GM18868 (cell line): ENCODE measurements at regions not wholly inside any gene's neighbourhood (a gene's known extent, or its start where the extent isn't known, plus 50 kb on each side); places are given as distances from the start of the nearest gene placed in this dataset.

Source experiments
- ATAC-seq: cut with Tn5 transposase; IDR thresholded peaks from one replicate; pipeline ENCODE4 v1.9.1; 2021; ENCODE audit warnings: mild to moderate bottlenecking, moderate library complexity; ENCODE audit not compliant: unreplicated experiment

DNA sequence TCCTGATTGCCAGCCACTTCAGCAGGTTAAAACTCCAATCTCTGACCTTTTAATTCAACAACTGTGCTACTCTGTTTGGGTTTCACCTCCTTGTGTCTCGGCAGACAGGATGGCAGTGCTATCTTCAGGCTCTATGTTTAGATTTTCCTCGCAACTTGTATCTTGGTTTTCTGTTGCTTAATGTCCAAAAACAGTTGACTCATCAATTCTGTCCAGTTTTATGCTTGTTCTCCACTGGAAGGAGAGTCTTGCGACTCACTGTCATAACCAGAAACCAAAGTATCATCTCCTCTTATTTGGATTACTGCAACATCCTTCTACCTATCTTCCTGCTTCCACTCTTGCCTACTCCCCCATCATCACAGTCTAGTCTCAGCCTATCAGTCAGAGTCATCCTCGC, 130.9 kb upstream of the ADAMTS16 start:
- no peak for ATAC-seq

DNA sequence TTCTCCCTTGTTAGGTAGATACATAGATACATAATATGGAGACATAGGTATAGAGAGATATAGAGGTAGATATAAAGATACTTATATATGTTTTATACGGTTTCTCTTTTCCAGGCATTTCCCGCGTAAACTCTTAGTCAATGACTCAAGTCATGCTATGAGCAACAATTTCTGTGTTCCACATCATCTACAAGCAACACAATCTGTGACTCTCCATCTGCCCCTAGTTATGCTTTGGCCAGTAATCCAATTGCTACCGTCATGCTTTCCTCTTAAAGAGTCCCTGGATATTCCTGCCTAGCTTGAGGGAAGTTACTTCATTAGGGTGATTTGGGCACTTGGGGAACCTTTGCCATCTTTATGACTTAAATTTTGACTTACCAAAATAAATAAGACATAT, 129.0 kb upstream of the ADAMTS16 start:
- no peak for ATAC-seq

DNA sequence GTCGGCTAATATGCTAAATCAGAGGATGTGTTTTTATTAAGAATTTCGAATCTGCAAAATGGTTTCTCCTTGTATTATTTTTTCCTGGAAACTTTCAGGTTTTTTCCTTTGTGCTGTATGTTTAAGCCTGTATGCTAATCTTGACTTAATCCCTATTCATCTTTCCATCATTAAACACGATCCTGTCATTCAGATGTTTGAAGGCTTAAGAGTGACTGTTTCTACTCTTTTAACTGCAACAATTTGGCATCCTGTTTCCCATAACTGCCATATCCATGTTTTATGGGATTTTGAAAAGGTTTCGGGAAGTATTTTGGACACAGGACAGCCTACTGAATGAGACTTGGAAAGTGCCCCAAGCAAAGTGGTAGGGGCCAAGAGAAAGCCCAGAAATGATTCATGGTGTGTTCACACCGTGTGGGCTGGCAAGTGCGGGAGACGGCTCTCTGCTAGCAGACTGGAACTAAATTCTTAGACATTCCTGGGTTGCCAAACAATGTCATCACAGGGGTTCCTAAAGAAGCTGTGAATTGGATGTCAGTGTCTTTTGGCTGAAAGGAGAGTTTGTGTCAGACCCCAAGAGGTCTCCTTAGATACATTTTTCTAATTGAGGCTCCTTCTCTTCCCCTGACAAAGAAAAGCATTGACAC, 125.4 kb upstream of the ADAMTS16 start:
- ATAC-seq = no peak

DNA sequence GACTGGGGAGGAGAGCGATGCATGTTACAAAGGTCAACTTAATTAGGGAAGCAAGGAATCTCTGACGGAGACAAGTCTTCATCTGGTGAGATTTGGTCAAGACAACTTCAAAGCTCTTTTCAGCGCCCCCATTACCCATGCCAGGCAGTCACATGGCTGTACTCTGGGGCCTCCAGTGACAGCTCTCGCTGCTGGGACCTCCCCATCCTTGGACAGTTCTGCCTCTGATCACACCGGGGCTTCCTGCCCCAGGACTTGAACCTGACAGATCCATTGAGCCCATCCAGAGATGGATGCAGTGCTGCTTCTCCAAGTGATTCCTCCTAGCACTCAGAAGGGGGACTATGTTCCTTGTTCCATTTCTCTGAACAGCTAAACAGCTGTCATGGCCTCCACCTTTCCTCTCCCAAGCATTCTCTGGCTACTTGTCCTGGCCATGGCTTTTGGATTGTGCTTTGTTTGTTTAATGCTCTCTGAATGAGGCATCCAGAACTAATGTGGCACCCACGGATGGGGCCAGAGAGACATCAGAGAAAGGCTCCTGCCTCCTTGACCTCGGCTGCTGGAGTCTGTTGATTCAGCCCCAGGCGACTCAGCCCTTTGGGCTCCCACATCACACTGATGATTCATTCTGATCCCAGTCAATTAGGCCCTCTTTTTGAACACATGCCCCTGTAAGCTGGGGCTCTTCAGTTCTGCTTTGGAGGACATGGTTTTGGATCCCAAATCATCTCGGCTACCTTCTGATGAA, 122.1 kb upstream of the ADAMTS16 start:
- peak; percentile 76 for ATAC-seq

DNA sequence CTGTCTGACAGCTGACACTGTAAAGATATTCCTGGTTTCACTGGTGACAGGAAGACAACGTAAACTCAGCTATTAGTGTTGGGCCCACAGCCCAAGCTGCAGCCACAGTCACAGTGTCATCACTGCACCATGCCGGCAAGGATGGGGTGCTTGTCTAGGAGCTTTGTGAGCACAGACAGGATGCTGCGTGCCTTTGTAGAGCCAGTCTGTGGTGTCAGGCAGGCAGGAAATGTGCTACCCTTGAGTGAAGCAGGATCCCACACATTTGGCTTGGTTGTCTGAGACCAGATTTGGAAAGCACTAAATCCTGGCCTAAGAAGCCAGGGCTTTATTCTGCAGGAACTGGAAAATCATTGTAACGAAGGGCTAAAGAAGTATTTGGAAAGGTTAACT, 121.6 kb upstream of the ADAMTS16 start:
- ATAC-seq = peak; percentile 39

DNA sequence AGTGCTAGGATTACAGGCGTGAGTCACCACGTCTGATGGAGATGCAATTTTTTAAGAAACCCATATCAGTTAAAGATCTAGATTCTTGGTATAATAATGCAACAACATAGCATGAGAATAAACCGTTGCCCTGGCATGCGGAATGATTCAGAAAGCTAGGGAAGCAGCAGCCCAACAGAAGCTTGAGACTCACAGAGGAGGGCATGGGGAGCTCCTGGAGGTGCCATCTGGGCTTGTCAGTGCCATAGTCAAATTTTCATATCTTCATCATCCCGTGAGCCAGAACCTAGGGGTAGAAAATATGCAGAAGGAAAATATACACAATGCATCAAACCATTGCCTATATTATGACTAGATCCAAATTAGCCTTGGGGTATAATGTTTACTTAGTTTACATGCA, 118.7 kb upstream of the ADAMTS16 start:
- no peak for ATAC-seq

DNA sequence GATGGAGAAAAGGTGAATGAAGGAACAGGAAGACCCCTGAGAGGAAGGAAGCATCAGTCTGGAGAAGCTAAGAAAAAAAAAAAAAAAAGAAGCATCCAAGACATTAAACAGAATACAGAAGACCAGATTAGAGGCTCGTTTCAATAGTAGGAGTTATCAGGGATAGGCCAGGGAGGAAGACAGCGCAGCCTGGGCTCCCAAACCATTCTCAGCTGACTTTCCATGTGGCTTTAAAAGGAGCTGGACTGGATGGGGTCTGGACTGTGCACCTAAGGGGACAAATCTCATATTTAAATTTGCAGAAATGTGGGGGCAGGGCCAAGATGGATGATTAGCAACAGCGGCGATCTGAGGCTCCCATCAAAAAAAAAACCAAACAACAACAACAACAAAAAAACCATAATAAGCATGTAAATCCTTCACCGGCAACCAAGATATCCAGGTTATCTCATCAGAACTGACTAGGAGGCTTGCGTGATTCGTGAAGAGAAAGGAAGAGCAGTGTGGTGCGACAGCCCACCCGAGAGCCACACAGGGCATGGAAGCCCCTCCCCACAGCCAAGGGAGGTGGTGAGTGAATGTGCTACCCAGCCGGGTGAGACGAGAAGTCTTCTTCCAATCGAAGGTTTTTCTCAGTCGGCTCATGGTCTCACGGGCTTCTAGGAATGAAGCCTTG, 114.9 kb upstream of the ADAMTS16 start:
- no peak for ATAC-seq

DNA sequence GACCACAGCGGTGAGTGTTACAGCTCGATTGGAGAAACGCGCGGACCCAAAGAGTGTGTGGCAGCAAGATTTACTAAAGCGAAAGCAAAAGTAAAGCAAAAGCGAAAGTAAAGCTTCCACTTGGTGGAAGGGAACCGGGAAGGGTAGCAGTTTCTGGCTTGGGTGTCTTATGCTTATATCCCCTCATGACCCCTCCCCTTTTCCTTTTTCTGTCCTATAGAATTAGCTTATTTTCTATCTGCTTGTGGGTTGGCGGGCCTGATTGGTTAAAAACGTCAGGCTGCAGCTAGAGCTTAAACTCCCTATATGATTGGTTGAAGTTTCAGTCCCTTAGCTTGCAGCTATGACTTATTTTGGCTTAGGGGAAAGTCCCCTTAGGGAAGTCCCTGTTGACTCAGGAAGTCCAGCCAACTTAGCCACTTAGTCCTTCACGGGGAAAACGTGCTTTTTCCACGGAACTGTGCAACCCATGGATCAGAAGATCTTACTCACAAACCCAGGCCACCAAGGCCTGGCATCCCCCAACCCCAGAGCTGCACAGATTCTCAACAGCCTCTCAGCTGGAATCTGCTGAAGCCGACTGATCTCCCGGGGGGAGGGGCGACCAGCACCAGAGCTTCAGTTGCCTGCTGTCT, 114.2 kb upstream of the ADAMTS16 start:
- ATAC-seq = peak; percentile 45

DNA sequence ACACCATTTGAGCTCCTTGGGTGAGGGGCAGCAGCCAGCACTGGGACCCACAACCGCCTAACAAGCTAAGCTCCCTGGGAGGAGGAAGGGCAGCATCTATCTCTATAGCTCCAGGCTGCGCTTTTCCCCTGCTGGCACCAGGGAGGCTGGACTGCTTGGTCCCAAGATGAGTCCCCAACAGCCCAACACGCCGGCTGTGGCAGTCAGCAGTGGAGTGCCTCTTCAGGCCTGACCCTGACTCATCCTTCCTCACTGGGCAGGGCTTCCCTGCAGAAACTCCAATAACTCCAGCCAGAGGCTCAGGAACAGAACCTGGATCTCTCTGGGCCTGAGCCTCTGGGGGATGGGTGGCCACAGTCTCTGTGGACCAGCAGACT, 113.7 kb upstream of the ADAMTS16 start:
- ATAC-seq = no peak

DNA sequence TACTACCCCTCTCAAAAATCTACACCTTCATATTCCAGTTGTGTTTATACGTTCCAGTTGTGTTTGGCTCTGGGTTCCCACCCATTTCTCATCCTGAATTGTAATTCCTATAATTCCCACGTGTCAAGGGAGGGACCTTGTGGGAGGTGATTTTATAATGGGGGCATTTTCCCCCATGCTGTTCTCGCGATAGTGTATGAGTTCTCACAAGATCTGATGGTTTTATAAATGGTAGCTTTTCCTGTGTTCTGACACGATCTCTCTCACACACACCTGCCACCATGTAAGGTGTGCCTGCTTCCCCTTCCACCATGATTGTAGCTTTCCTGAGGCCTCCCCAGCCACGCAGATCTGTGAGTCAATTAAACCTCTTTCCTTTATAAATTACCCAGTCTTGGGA, 108.5 kb upstream of the ADAMTS16 start:
- ATAC-seq = no peak

DNA sequence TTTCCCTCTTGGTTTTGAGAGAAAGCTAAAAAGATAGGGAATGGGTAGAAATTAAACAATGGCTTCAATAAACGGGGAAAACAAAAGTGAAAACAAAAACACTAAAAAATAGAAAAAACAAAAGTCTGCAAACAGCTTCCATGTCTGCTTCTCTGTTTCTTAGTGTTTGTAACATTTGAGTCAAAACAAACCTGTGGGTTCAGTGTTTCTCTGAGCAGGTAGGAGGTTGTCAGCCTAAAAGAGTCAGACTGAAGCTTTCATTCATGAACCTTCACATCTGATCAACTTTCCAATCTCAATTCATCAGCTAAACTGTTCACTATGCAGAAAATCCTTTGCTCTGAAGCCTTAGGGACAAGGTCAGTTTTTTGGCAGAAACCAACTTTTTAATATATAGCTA, 102.5 kb upstream of the ADAMTS16 start:
- ATAC-seq = peak; percentile 49

DNA sequence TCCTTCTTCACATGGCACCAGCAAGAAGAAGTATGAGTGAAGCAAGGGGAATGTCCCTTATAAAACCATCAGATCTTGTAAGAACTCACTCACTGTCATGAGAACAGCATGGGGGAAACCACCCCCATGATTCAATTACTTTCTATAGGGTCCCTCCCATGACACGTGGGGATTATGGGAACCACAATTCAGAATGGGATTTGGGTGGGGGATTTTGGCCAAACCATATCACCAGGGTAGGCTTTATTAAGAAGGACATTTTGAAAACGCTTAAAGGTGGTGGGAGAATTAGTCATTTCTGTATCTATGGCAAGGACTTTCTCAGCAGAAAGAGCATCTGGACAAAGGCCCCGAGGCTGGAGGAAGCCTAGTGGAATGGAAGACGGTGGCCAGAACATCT, 100.2 kb upstream of the ADAMTS16 start:
- peak; percentile 69 for ATAC-seq

DNA sequence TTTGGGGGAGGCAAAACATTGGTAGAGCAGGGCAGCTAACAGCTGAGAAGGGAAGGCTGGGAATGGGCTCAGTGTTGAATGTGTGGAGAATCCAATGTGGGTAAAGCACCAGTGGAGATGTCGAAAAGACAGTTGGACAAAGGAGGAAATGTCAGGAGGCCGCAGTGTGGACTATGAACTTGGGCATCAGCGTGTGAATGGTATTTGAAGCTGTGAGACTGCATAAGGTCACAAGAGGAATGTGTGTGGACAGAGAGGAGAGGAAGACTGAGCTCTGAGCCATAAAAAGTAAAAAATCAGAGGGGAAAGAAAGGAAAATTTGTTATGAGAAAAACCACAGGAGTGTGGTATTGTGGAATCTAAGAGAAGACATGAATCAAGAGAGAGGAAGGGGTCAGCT, 99.4 kb upstream of the ADAMTS16 start:
- no peak for ATAC-seq

DNA sequence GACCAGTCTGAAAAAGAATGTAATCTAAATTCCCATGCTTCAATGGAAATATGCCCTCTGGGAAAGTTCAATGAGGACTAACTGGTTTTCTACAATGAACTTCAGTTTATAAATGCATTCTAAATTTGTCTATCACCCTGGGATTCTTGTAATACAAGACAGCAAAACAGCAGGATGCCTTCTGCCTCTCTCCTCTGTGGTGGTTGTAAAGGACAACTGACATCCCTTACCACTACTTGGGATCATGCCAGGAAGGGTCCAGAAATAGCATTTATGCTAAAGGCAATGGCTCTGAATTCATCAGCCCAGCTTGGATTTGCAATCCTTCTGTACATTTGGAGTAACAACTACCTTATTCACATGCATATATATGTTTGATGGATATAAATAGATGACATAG, 97.3 kb upstream of the ADAMTS16 start:
- no peak for ATAC-seq

DNA sequence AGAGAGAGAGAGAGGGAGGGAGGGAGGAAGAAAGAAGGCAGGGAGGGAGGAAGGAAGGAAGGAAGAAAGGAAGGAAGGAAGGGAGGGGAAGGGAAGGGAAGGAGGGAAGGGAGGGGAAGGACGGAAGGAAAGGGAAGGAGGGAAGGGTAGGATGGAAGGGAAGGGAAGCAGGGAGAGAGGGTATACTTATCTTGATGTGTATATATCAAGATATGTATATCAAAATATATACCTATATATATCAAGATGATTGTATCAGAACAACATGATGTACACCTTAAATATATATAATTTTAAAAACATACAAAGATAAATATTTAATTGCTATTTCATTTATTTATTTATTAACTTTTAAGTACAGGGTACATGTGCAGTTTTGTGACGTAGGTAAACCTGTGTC, 96.8 kb upstream of the ADAMTS16 start:
- ATAC-seq = no peak

DNA sequence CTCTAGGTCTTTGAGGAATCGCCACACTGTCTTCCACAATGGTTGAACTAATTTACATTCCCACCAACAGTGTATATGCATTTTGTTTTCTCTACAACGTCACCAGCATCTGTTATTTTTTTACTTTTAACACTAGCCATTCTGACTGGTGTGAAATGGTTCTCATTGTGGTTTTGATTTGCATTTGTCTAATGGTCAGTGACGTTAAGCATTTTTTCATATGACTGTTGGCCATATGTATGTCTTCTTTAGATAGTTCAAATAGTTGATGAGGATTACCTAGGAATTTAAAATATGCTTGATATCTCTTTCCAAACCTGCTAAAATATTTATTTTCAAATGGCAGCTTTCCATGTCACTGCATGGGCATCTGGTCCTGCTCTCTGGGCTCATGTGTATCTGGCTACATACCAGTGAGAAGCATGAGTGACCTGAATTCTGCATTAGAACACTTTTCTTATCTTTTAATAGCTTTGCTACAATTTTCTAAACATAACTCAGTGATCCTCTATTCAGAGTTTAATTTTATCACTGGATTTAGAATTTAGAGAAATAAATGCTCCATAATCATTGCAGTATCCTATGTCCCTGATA, 95.8 kb upstream of the ADAMTS16 start:
- ATAC-seq = no peak

DNA sequence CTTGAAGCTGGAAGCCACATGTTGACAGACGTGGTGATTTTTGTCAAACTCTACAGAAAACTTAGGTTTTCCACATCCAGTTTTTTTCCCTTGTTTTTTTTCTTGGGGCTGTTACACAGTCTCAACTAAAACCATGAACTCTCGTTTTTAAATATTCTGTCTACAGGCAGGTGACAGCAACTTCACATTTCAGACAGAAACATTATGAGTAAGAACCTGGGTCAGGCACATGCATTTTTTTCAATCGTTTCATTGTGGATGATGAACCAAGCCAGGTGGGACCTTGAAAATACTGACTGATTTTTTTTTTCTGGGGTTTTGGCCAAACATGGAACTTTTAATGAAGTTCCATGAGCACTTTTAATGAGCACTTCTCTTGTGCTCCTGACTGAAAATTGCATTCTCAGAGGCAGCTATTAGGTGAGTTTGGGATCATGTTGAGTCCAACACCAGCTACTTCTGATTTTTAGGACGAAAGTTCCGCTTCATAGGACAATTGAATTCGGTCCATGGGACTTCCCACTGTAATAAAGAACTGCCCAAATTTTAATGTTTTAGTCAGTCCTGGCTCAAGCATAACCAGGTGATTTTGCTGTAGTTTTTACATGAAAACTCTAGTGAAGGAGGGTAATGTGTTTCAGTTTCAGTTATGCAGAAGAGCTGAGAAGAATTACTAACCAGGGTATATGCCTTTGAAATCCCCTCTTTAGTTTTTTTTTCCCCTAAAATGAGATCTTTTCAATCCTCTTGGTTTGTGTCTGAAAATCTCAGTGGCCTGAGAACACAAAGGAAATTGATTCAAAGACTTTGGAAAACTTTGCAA, 93.2 kb upstream of the ADAMTS16 start:
- ATAC-seq = peak; percentile 90

DNA sequence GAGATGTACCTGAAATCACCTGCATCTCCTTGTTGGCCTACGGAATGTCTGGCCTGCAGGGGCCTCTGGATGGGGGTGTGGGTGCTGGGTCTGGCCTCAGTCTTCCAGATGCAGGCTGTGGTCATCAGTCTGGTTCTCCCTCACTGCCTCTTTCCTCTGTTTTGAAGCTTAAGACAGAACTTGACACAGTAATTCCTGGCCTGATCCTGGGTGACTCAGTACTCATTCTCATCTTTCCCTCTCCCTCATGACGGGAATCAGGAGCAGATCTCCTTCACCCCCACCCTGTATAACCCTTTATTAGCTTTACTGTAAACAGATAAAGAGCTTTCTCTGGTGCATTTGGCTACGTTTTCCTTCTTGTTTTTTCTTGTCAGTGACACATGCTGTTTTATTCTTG, 89.3 kb upstream of the ADAMTS16 start:
- no peak for ATAC-seq

DNA sequence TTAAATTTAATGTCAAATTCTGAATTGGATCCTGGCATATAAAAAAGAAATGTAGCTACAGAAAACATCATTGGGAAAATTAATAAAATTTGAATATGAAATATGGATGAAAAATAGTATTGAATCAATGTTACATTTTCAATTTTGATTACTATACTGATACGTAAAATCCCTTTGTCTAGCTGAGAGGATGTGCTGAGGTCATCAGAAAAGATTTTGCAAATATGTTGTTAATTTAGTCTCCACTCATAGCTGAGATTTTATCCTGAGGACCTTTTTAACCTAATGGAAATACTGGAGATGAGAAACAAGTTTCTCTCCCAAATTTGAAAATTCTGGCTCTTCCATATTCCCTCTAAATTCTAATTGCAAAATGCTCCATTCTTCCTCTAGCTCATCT, 84.4 kb upstream of the ADAMTS16 start:
- ATAC-seq = no peak

DNA sequence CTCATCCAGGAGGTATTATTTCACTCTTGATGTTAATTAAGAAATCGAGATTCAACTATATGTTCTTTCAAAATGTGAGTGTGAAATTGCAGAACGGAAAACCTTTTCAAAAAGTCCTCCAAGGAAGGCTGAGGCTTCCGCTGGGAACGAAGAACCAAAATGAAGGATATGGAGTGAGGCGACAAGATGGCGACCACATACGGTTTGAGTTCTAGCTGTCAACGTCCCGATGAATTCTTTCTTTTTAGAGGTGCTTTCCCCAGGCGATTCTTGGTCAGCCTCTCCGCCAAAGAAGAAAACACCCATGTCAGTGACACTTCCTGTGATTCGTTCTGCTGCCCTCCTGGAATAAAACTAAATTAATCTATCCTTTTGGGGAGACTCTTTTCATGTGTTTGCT, 78.3 kb upstream of the ADAMTS16 start:
- ATAC-seq = no peak
